ENCODE measurements at regions not wholly inside any gene's neighbourhood (a gene's known extent, or its start where the extent isn't known, plus 50 kb on each side); places are given as distances from the start of the nearest gene placed in this dataset.

DNA sequence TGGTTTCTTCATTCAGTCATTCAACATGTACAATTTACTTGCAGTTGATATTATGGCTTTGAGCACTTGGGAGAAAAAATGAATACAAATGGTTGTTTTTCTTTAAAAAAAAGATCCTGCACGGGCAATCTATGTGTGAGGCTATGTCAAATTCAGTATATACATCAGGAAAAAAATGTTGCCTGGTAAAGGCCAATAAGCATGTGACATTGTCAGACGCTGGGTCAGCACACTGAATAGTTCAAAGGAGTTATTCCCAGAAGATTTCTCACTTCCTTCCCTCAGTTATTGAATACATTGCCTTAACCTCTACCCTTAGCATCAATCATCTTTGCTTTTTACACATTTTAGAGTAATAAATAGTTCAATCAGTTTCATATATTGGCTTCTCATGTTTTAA is 319.2 kb downstream of the NUAK1 start:
- ATAC-seq, result no peak
- no peaks in the 10 kb centered on the region for H3K36me3 ChIP-seq
- no peak overlapping the region for H3K4me3 ChIP-seq
- H3K9me3 ChIP-seq, result no peaks in the 10 kb centered on the region
- 67 to 83% methylated on average over 1 to 2 of the region's 2 CpGs for WGBS, 2 donors (ENCODE audit: low coverage in 1 of 2)
- H3K27ac ChIP-seq, result no peak overlapping the region
- H3K27me3 ChIP-seq, result no peaks in the 10 kb centered on the region
- peaks cover 0 to 16% (median 9%) of the 10 kb centered on the region in 3 donors for H3K4me1 ChIP-seq
- TF ChIP-seq POLR2A (IDR thresholded peaks at IDR 0.05) (no peak), EP300 (IDR thresholded peaks at IDR 0.05) (no peak), POLR2AphosphoS5 (IDR thresholded peaks at IDR 0.05) (no peak)
- TF ChIP-seq, protein P1, sequence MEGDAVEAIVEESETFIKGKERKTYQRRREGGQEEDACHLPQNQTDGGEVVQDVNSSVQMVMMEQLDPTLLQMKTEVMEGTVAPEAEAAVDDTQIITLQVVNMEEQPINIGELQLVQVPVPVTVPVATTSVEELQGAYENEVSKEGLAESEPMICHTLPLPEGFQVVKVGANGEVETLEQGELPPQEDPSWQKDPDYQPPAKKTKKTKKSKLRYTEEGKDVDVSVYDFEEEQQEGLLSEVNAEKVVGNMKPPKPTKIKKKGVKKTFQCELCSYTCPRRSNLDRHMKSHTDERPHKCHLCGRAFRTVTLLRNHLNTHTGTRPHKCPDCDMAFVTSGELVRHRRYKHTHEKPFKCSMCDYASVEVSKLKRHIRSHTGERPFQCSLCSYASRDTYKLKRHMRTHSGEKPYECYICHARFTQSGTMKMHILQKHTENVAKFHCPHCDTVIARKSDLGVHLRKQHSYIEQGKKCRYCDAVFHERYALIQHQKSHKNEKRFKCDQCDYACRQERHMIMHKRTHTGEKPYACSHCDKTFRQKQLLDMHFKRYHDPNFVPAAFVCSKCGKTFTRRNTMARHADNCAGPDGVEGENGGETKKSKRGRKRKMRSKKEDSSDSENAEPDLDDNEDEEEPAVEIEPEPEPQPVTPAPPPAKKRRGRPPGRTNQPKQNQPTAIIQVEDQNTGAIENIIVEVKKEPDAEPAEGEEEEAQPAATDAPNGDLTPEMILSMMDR (IDR thresholded peaks at IDR 0.05), result no peak

DNA sequence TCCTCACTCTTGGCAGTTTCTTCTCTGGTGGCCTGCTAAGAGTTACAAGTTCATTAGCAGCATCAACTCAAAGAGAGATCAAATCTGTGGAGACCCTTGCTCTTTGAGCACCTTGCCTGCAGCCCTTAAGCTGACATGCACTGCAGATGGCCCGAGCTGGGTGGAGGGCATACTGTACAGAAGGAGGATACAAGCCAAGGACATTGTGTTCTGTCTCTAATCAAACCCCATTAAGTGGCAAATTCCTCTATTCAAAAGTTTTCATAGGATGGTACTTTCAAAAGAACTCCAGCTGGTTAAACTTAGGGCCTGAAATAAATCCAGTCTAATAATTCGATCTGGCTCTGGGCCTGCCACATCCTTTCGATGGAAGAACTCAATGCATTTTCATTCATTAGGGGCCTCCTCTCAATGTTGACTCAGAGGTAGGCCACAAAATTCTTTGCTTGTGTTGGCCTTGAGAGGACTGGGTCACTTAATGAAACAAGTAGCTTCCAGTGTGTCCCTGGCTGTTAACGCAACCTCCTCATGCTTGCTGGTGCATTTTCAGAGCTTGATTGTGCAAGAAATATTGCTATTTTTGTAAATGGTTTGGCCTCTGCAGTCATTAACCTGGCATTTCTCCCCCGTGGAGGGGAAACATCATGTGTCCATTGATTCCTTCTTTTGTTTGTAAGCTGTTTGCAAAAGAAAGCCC is 318.2 kb downstream of the NUAK1 start:
- Histone ChIP-seq H3K4me1 (peaks cover 0 to 16% (median 9%) of the 10 kb centered on the region in 3 donors), H3K9me3 (no peaks in the 10 kb centered on the region), H3K27ac (no peak overlapping the region), H3K27me3 (no peaks in the 10 kb centered on the region), H3K36me3 (no peaks in the 10 kb centered on the region), H3K4me3 (no peak overlapping the region)
- WGBS, 2 donors (ENCODE audit: low coverage in 1 of 2), result 48 to 60% methylated on average over 4 to 5 of the region's 5 CpGs
- peak; percentile 83 for ATAC-seq
- TF ChIP-seq POLR2A (IDR thresholded peaks at IDR 0.05) (no peak), POLR2AphosphoS5 (IDR thresholded peaks at IDR 0.05) (peak; percentile 42)

DNA sequence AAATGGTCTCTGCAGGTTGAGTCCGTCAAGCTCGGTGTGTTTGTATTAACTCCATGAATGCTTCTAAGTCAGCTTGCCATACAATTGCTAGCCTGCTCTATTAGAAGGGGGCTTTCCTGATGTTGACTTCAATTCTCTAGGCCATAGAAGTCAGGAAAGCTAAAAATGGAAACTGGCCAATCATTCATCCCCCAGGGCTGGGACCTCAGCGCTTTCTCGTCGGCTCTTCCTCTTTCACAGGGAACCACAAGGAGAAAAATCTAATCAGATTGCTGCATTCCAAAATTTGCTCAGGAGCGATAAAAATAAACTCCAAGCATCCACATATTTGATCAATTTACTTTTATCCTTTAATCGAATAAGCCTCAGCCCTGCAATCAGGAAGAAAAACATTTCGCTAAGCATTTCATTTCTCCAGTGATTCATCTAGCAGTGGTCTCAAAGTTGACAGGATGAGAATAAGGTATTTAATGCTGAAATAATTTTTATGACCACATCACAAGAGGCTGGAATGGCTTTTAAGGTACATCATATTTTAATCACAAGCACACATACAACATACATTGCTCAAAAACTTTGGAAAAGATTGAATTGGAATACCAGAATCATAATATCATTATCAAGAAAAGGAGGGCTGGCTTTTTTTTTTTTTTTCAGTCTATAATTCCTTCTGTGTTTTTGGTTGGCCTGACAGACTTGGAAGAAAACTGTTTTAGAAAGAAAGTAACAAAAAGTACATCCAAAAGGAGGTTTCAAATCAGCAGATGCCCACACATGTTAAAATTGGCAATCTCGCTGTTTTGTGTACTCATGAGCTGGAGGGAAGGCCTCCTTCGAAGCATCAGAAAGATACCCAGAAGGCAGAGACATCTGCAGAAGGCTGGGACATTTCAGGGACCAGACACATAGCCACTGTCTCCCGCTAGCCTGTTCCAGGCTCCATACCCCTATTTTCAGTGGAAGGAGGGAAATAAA is 316.3 kb downstream of the NUAK1 start:
- Histone ChIP-seq H3K4me3 (no peak overlapping the region), H3K4me1 (peaks cover 0 to 16% (median 9%) of the 10 kb centered on the region in 3 donors), H3K9me3 (no peaks in the 10 kb centered on the region), H3K36me3 (no peaks in the 10 kb centered on the region), H3K27ac (no peak overlapping the region), H3K27me3 (no peaks in the 10 kb centered on the region)
- no peak for ATAC-seq
- TF ChIP-seq POLR2A (IDR thresholded peaks at IDR 0.05) (no peak), EP300 (IDR thresholded peaks at IDR 0.05) (no peak), POLR2AphosphoS5 (IDR thresholded peaks at IDR 0.05) (no peak)
- TF ChIP-seq, protein P1 (IDR thresholded peaks at IDR 0.05), result no peak
- 76 to 79% methylated on average over 8 to 9 of the region's 11 CpGs for WGBS, 2 donors (ENCODE audit: low coverage in 1 of 2)

DNA sequence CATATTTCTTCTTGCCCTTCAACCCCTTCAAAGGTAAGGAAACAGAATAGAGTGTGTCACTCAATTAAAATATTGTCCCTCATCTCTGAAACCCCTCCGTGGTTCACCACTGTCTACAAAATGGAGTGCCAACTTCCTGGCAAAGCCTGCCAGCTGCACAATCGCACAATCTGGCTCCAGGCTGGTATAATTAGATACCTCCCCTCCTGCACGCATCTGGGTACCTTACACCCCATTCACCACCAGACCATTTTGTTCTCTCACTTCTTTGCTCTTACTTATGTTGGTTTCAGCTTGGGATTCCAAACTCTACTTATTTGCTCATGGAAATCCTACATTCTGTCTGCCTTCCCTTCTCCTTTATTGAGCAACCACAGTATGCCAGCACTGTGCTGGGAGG is 314.9 kb downstream of the NUAK1 start:
- 82 to 90% methylated on average over 3 of the region's 3 CpGs for WGBS, 2 donors (ENCODE audit: low coverage in 1 of 2)
- no peak for ATAC-seq
- no peaks in the 10 kb centered on the region for H3K36me3 ChIP-seq

DNA sequence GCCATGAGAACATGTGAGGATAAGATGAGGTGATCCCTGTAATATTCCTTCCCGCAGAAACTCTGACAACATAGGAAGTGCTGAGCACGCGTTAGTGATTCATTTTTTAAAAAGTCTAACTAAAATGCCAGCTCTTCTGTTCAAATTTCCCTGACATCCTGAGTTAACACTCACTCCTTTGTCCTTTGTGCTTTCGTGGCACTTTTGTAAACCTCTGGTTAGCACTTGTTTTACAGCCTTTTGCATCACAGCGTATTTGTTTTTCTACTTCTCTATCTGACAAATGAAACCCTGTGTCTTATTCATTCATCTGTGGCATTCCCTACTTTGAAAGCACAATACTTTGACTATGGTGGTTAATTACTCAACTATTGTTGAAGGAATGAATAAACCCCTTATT is 313.6 kb downstream of the NUAK1 start:
- Histone ChIP-seq H3K9me3 (no peaks in the 10 kb centered on the region), H3K4me1 (peaks cover 0 to 12% (median 7%) of the 10 kb centered on the region in 3 donors), H3K27ac (no peak overlapping the region), H3K27me3 (no peaks in the 10 kb centered on the region), H3K4me3 (no peak overlapping the region), H3K36me3 (no peaks in the 10 kb centered on the region)
- TF ChIP-seq POLR2AphosphoS5 (IDR thresholded peaks at IDR 0.05) (no peak), POLR2A (IDR thresholded peaks at IDR 0.05) (no peak), EP300 (IDR thresholded peaks at IDR 0.05) (no peak)
- TF ChIP-seq, protein P1 (IDR thresholded peaks at IDR 0.05), result no peak
- 72 to 81% methylated on average over 5 of the region's 5 CpGs for WGBS, 2 donors (ENCODE audit: low coverage in 1 of 2)
- no peak for ATAC-seq

More for the DNA sequence above, 314.9 kb downstream of the NUAK1 start:
- H3K4me1 ChIP-seq, result peaks cover 0 to 16% (median 9%) of the 10 kb centered on the region in 3 donors
- H3K4me3 ChIP-seq, result no peak overlapping the region
- TF ChIP-seq EP300 (IDR thresholded peaks at IDR 0.05) (no peak), POLR2A (IDR thresholded peaks at IDR 0.05) (no peak), POLR2AphosphoS5 (IDR thresholded peaks at IDR 0.05) (no peak)
- H3K9me3 ChIP-seq, result no peaks in the 10 kb centered on the region
- H3K27me3 ChIP-seq, result no peaks in the 10 kb centered on the region
- no peak overlapping the region for H3K27ac ChIP-seq
